LNCaP clone FGC (cell line): ENCODE measurements at regions not wholly inside any gene's neighbourhood (a gene's known extent, or its start where the extent isn't known, plus 50 kb on each side); places are given as distances from the start of the nearest gene placed in this dataset.

Experiments
- DNase-seq: peaks from one replicate; pipeline ENCODE4 v3.0.0-alpha.2; 2011; ENCODE audit warnings: low read depth
- H3K4me3 ChIP-seq: 2 replicates; pipeline ENCODE4 v1.5.1; 2011; ENCODE audit warnings: mild to moderate bottlenecking, low read depth, low read length, control low read depth
- TF ChIP-seq, protein P1 (sequence below): IDR thresholded peaks from 2 replicates; pipeline ENCODE4 v1.5.1; 2012; ENCODE audit warnings: mild to moderate bottlenecking; ENCODE audit not compliant: control insufficient read depth, insufficient read depth; ENCODE audit errors: extremely low read depth

DNA sequence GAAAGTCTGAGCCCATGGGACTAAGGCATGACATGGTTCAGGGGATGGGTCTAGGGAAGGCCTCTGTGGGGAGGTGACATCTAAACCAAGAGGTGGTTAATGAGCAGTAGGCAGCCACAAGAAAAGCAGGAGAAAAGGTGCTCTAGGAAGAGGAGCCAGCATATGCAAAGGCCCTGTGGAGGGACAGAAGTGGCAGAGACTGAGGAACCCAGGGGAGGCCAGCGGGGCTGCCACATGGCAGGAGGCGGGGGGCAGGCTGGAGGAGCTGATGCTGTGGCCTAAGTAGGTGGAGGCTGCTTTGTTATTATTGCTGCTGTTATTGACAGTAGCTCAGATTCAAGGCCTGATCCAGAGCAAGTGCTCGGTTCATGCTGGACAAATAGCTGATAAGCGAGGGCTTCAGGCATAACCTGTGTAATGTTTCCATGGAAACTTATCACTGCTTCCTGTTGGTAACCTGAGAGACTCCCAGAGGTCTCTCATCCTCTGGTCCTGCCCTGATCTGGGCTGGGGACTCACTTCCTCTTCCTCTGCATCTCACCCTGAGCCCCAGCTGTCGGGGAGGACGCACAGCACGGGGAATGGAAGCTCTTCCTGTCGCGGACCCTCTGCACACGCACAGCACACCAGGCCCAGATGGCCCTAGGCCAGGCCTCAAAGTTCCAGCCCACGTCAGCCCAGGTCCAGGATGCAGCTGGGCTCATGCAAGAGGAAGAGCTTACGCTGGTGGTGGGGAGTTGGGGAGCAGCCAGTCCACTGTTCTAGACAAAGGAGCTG lies 75.2 kb upstream of the TP53I11 start:
- H3K4me3 ChIP-seq, result no peak overlapping the region
- TF ChIP-seq, protein P1, sequence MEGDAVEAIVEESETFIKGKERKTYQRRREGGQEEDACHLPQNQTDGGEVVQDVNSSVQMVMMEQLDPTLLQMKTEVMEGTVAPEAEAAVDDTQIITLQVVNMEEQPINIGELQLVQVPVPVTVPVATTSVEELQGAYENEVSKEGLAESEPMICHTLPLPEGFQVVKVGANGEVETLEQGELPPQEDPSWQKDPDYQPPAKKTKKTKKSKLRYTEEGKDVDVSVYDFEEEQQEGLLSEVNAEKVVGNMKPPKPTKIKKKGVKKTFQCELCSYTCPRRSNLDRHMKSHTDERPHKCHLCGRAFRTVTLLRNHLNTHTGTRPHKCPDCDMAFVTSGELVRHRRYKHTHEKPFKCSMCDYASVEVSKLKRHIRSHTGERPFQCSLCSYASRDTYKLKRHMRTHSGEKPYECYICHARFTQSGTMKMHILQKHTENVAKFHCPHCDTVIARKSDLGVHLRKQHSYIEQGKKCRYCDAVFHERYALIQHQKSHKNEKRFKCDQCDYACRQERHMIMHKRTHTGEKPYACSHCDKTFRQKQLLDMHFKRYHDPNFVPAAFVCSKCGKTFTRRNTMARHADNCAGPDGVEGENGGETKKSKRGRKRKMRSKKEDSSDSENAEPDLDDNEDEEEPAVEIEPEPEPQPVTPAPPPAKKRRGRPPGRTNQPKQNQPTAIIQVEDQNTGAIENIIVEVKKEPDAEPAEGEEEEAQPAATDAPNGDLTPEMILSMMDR, result no peak
- DNase-seq, result no peak

DNA sequence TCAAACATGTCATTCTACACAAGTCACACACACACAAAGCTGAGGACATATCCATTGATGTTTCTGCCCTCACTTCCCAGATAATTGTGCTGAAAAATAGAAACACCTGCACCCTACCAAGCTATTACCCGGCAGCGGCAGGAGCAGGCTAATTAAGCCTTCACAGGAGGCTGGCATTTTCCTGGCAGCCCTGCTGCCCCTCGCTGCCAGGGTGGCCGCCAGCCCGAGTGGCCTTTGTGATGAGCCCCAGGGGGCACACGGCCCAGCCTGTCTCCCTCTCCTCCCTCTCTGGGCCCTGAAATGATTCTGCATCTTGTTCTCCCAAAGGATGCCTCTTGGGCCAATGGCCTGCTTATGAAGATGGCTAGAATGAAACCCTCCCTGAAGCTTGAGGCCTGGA lies 76.2 kb upstream of the TP53I11 start:
- no peak overlapping the region for H3K4me3 ChIP-seq
- no peak for DNase-seq
- TF ChIP-seq, protein P1, result no peak

- no peak overlapping the region for H3K4me3 ChIP-seq
- no peak for DNase-seq
- TF ChIP-seq, protein P1, result no peak
These were observed 76.6 kb upstream of the TP53I11 start for GRCh38 chr11:45027312-45027711.

- no peak for DNase-seq
- no peak overlapping the region for H3K4me3 ChIP-seq
- TF ChIP-seq, protein P1, result no peak
These were observed 78.4 kb upstream of the TP53I11 start for GRCh38 chr11:45028911-45029682.

DNA sequence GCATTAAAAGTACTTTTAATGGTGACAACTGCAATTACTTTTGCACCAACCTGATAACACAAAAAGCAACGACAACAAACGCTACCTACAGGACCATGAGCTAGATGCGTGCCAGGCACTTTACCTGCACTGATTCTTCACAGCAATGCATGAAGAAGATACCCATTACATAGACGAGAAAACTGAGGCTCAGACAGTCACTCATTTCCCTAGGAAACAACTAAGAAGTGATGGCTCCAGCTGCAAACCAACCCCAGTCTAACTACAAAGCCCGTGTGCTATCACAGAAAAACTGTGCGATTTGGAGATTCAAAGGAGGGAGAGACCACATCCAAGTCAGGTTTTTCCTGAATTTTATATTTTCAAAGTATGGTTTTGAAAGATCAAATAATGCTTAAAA lies 80.1 kb upstream of the TP53I11 start:
- H3K4me3 ChIP-seq, result no peak overlapping the region
- TF ChIP-seq, protein P1, result no peak
- no peak for DNase-seq

DNA sequence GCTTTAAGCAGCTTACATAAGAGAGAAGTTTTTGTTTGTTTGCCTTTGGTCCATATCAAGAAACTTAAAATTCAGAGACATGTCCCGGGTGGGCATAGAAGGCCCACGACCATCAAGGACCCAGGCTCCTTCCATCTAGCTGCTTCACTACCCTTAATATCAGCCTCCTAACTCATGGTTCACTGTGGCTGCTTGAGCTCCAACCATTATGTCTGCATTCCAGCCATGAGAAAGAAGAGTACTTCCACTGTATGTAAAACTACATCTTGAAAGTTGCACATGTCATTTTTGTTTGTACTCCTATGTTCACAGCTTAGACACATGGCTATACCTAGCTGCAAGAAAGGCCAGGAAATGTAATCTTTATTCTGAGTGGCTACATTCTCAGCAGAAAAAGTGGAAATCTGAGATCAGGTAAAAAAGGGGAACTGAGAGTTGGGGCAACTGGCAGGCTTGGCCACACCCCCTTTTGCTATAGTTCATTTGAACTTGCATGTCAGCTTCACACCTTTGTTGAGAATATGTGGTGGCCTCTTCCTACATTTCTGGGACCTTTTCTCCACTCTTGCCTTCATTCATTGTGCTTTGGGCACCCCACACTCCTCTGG lies 81.3 kb upstream of the TP53I11 start:
- no peak for DNase-seq
- no peak overlapping the region for H3K4me3 ChIP-seq
- TF ChIP-seq, protein P1, result no peak
